Nephron (organoid): ENCODE measurements at regions not wholly inside any gene's neighbourhood (a gene's known extent, or its start where the extent isn't known, plus 50 kb on each side); places are given as distances from the start of the nearest gene placed in this dataset.

Source experiments
- H3K27ac Mint-ChIP-seq, 3 experiments: 2 replicates each; pipeline ENCODE4 v1.8.0; 2020; ENCODE audit warnings: mixed read lengths in 3 of 3, mild to moderate bottlenecking in 2 of 3, moderate library complexity in 1 of 3
- H3K27me3 Mint-ChIP-seq: 2 replicates; pipeline ENCODE4 v1.8.0; 2021; ENCODE audit warnings: low read depth, mild to moderate bottlenecking, moderate library complexity, mixed read lengths
- H3K36me3 Mint-ChIP-seq: 2 replicates; pipeline ENCODE4 v1.8.0; 2020; ENCODE audit warnings: low read depth, mixed read lengths
- H3K4me1 Mint-ChIP-seq: 2 replicates; pipeline ENCODE4 v1.8.0; 2020; ENCODE audit warnings: mixed read lengths
- H3K4me3 Mint-ChIP-seq, 3 experiments: 2 replicates each; pipeline ENCODE4 v1.8.0; 2020; ENCODE audit warnings: mild to moderate bottlenecking in 3 of 3, mixed read lengths in 3 of 3, moderate library complexity in 2 of 3
- H3K9me3 Mint-ChIP-seq: 2 replicates; pipeline ENCODE4 v1.8.0; 2020; ENCODE audit warnings: mixed read lengths
- CTCF ChIP-seq, 3 experiments: fragments of 200-600 bp; sonication (generic); IDR thresholded peaks; one replicate each; pipeline ENCODE4 v1.5.0; 2021; ENCODE audit warnings: antibody characterized with exemption in 3 of 3; ENCODE audit not compliant: unreplicated experiment in 3 of 3

GRCh38 chr18:42338683-42339082 is 383.6 kb downstream of the PIK3C3 start:
- H3K9me3 Mint-ChIP-seq = peaks cover 25% of the 10 kb centered on the region
- H3K36me3 Mint-ChIP-seq = peaks cover 27% of the 10 kb centered on the region
- no peaks in the 10 kb centered on the region for H3K27me3 Mint-ChIP-seq
- H3K27ac Mint-ChIP-seq = peak overlapping the region; percentile 19 to 58 (median 21)
- H3K4me3 Mint-ChIP-seq = no peak overlapping the region
- peaks cover 7% of the 10 kb centered on the region for H3K4me1 Mint-ChIP-seq
- TF ChIP-seq CTCF (IDR thresholded peaks at IDR 0.05; ENCODE audit: unreplicated experiment in 3 of 3) = no peak

GRCh38 chr18:42339372-42339771 is 384.3 kb downstream of the PIK3C3 start:
- TF ChIP-seq CTCF (IDR thresholded peaks at IDR 0.05; ENCODE audit: unreplicated experiment in 3 of 3) = no peak
- H3K9me3 Mint-ChIP-seq = peaks cover 25% of the 10 kb centered on the region
- peaks cover 7% of the 10 kb centered on the region for H3K4me1 Mint-ChIP-seq
- no peak overlapping the region for H3K4me3 Mint-ChIP-seq
- peak overlapping the region in 2 of 3 experiments; percentile 46 to 66 for H3K27ac Mint-ChIP-seq
- H3K27me3 Mint-ChIP-seq = no peaks in the 10 kb centered on the region
- peaks cover 27% of the 10 kb centered on the region for H3K36me3 Mint-ChIP-seq

GRCh38 chr18:42340423-42341009 is 385.5 kb downstream of the PIK3C3 start:
- H3K9me3 Mint-ChIP-seq = peaks cover 18% of the 10 kb centered on the region
- H3K4me1 Mint-ChIP-seq = peaks cover 7% of the 10 kb centered on the region
- TF ChIP-seq CTCF (IDR thresholded peaks at IDR 0.05; ENCODE audit: unreplicated experiment in 3 of 3) = no peak
- H3K27ac Mint-ChIP-seq = no peak overlapping the region
- H3K36me3 Mint-ChIP-seq = peaks cover 20% of the 10 kb centered on the region
- H3K27me3 Mint-ChIP-seq = no peaks in the 10 kb centered on the region
- no peak overlapping the region for H3K4me3 Mint-ChIP-seq

GRCh38 chr18:42341423-42341822 is 386.4 kb downstream of the PIK3C3 start:
- Mint-ChIP-seq H3K27ac (no peak overlapping the region), H3K4me1 (peaks cover 7% of the 10 kb centered on the region), H3K27me3 (no peaks in the 10 kb centered on the region), H3K9me3 (peaks cover 11% of the 10 kb centered on the region), H3K4me3 (no peak overlapping the region), H3K36me3 (peaks cover 16% of the 10 kb centered on the region)
- no peak for TF ChIP-seq CTCF (IDR thresholded peaks at IDR 0.05; ENCODE audit: unreplicated experiment in 3 of 3)

- no peak overlapping the region for H3K4me3 Mint-ChIP-seq
- no peaks in the 10 kb centered on the region for H3K36me3 Mint-ChIP-seq
- H3K27ac Mint-ChIP-seq = no peak overlapping the region
- no peaks in the 10 kb centered on the region for H3K4me1 Mint-ChIP-seq
- no peaks in the 10 kb centered on the region for H3K9me3 Mint-ChIP-seq
- TF ChIP-seq CTCF (IDR thresholded peaks at IDR 0.05; ENCODE audit: unreplicated experiment in 3 of 3) = no peak
- no peaks in the 10 kb centered on the region for H3K27me3 Mint-ChIP-seq
Measured at GRCh38 chr18:42348722-42349121, 393.7 kb downstream of the PIK3C3 start.

GRCh38 chr18:42351455-42351854 is 396.4 kb downstream of the PIK3C3 start:
- Mint-ChIP-seq H3K27me3 (no peaks in the 10 kb centered on the region), H3K9me3 (no peaks in the 10 kb centered on the region), H3K4me1 (no peaks in the 10 kb centered on the region), H3K27ac (no peak overlapping the region), H3K4me3 (no peak overlapping the region), H3K36me3 (no peaks in the 10 kb centered on the region)
- TF ChIP-seq CTCF (IDR thresholded peaks at IDR 0.05; ENCODE audit: unreplicated experiment in 3 of 3) = no peak
